Upper lobe of right lung (tissue), 1 donor: ENCODE measurements at regions not wholly inside any gene's neighbourhood (a gene's known extent, or its start where the extent isn't known, plus 50 kb on each side); places are given as distances from the start of the nearest gene placed in this dataset.

Source experiments
- ATAC-seq: fragments of 200-7000 bp; cut with Tn5 transposase; one replicate; pipeline ENCODE4 v1.9.1; 2020; ENCODE audit warnings: mild to moderate bottlenecking, moderate library complexity
- DNase-seq: peaks from one replicate; pipeline ENCODE4 v3.0.0-alpha.2; 2020
- H3K27ac ChIP-seq: fragments of 200-600 bp; one replicate; pipeline ENCODE4 v1.8.0; 2022
- H3K27me3 ChIP-seq: fragments of 200-600 bp; one replicate; pipeline ENCODE4 v1.8.0; 2022; ENCODE audit warnings: mild to moderate bottlenecking
- H3K36me3 ChIP-seq: fragments of 200-600 bp; one replicate; pipeline ENCODE4 v1.8.0; 2022
- H3K4me1 ChIP-seq: fragments of 200-600 bp; one replicate; pipeline ENCODE4 v1.8.0; 2022
- H3K4me3 ChIP-seq: fragments of 200-600 bp; one replicate; pipeline ENCODE4 v1.8.0; 2022; ENCODE audit warnings: mild to moderate bottlenecking
- H3K9me3 ChIP-seq: fragments of 200-600 bp; one replicate; pipeline ENCODE4 v1.8.0; 2022
- intact Hi-C: fragments of 100-400 bp; cut with DNase I; formaldehyde crosslinking; loops from one replicate; pipeline ENCODE4 v1.11.0; 2022
- TF ChIP-seq, protein P1 (sequence below): fragments of 200-600 bp; IDR thresholded peaks from one replicate; pipeline ENCODE4 v1.8.0; 2022; ENCODE audit warnings: antibody characterized with exemption
- donor health status: DM: no; HTN: yes; CAD: no; lungs with severe emphysema.

- H3K27me3 ChIP-seq = no peaks in the 10 kb centered on the region
- H3K36me3 ChIP-seq = no peaks in the 10 kb centered on the region
- H3K4me3 ChIP-seq = no peak overlapping the region
- intact Hi-C loops = no loop called here
- no peaks in the 10 kb centered on the region for H3K4me1 ChIP-seq
- no peaks in the 10 kb centered on the region for H3K9me3 ChIP-seq
- DNase-seq (no peak), ATAC-seq (no peak)
- no peak overlapping the region for H3K27ac ChIP-seq
- TF ChIP-seq, protein P1, sequence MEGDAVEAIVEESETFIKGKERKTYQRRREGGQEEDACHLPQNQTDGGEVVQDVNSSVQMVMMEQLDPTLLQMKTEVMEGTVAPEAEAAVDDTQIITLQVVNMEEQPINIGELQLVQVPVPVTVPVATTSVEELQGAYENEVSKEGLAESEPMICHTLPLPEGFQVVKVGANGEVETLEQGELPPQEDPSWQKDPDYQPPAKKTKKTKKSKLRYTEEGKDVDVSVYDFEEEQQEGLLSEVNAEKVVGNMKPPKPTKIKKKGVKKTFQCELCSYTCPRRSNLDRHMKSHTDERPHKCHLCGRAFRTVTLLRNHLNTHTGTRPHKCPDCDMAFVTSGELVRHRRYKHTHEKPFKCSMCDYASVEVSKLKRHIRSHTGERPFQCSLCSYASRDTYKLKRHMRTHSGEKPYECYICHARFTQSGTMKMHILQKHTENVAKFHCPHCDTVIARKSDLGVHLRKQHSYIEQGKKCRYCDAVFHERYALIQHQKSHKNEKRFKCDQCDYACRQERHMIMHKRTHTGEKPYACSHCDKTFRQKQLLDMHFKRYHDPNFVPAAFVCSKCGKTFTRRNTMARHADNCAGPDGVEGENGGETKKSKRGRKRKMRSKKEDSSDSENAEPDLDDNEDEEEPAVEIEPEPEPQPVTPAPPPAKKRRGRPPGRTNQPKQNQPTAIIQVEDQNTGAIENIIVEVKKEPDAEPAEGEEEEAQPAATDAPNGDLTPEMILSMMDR = no peak
Observed at GRCh38 chr15:26148156-26148860, 285.2 kb upstream of the ATP10A start.

DNA sequence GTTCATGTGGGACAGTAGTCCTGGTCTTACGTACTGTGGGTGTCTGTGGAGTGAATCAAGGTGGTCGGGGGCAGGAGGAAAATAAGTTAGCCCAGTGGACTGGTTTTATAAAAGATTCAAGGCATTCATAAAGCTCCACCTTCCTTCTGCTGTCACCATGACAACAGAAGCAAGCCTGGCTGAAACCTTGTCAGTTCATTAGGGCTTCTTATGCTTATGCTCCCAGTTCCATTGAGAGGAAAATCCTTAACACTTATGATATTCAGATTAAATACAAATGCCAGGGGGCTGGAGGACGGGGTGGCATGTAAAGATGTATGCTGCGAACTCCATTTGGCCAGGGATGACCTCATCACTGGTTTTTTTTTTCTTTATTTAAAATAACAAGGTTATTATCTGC lies 283.1 kb upstream of the ATP10A start:
- Histone ChIP-seq H3K27ac (no peak overlapping the region), H3K27me3 (no peaks in the 10 kb centered on the region), H3K9me3 (no peaks in the 10 kb centered on the region), H3K4me1 (no peaks in the 10 kb centered on the region), H3K4me3 (no peak overlapping the region), H3K36me3 (no peaks in the 10 kb centered on the region)
- intact Hi-C loops = no loop called here
- TF ChIP-seq, protein P1 = no peak
- ATAC-seq (no peak), DNase-seq (no peak)

GRCh38 chr15:26145796-26146195 lies 282.7 kb upstream of the ATP10A start:
- Histone ChIP-seq H3K4me3 (no peak overlapping the region), H3K4me1 (no peaks in the 10 kb centered on the region), H3K9me3 (no peaks in the 10 kb centered on the region), H3K27me3 (no peaks in the 10 kb centered on the region), H3K36me3 (no peaks in the 10 kb centered on the region), H3K27ac (no peak overlapping the region)
- ATAC-seq = no peak
- no peak for DNase-seq
- intact Hi-C loops = no loop called here
- TF ChIP-seq, protein P1 = no peak

DNA sequence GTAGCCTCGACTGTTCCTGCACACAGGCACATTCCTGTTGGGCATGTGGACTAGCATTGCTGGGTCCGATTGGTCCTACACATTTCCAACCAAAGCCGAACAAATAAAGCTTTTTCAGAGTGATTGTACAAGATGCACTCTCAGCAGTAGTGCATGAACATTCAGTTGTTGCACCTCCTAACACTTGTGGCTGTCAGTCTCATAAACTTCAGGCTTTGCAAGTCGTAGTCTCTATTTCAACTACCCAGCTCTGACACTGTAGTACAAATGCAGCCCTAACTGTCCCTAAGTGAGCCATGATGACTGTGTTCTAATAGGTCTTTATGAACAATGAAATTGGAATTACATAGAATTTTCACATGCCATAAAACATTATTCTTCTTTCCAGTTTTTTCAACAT lies 281.7 kb upstream of the ATP10A start:
- DNase-seq = no peak
- no peak for ATAC-seq
- Histone ChIP-seq H3K4me3 (no peak overlapping the region), H3K36me3 (no peaks in the 10 kb centered on the region), H3K27ac (no peak overlapping the region), H3K9me3 (no peaks in the 10 kb centered on the region), H3K4me1 (no peaks in the 10 kb centered on the region), H3K27me3 (no peaks in the 10 kb centered on the region)
- intact Hi-C loops = no loop called here
- TF ChIP-seq, protein P1 = no peak

- Histone ChIP-seq H3K27ac (no peak overlapping the region), H3K27me3 (no peaks in the 10 kb centered on the region), H3K36me3 (no peaks in the 10 kb centered on the region), H3K4me3 (no peak overlapping the region), H3K4me1 (no peaks in the 10 kb centered on the region), H3K9me3 (no peaks in the 10 kb centered on the region)
- no peak for DNase-seq
- TF ChIP-seq, protein P1 = no peak
- ATAC-seq = no peak
- intact Hi-C loops = no loop called here
Observed at GRCh38 chr15:26143221-26143620, 280.1 kb upstream of the ATP10A start.

- intact Hi-C loops = no loop called here
- Histone ChIP-seq H3K9me3 (no peaks in the 10 kb centered on the region), H3K4me1 (no peaks in the 10 kb centered on the region), H3K27me3 (peaks cover 8% of the 10 kb centered on the region), H3K36me3 (no peaks in the 10 kb centered on the region), H3K27ac (no peak overlapping the region), H3K4me3 (no peak overlapping the region)
- DNase-seq (no peak), ATAC-seq (no peak)
- TF ChIP-seq, protein P1 = no peak
Observed at GRCh38 chr15:26134812-26135211, 271.7 kb upstream of the ATP10A start.
